ENCODE measurements at regions not wholly inside any gene's neighbourhood (a gene's known extent, or its start where the extent isn't known, plus 50 kb on each side); places are given as distances from the start of the nearest gene placed in this dataset.

DNA sequence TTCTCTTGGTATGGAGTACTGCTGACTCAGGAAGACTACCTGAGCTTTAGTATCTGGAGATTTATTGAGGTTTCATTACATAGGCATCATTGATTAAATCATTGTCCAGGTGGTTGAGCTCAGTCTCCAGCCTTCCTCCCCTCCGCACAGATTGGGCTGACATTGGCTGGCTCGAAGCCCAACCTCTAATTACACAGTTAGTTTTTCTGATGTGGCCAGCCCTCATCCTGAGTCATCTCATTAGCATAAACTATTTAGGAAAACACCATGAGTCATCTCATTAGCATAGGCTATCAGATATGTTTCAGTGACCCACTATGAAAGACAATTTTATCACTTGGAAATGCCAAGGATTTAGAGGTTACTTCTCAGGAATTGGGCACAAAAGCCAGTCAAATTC is 93.9 kb upstream of the ANKRD50 start:
- TF ChIP-seq, protein P1, sequence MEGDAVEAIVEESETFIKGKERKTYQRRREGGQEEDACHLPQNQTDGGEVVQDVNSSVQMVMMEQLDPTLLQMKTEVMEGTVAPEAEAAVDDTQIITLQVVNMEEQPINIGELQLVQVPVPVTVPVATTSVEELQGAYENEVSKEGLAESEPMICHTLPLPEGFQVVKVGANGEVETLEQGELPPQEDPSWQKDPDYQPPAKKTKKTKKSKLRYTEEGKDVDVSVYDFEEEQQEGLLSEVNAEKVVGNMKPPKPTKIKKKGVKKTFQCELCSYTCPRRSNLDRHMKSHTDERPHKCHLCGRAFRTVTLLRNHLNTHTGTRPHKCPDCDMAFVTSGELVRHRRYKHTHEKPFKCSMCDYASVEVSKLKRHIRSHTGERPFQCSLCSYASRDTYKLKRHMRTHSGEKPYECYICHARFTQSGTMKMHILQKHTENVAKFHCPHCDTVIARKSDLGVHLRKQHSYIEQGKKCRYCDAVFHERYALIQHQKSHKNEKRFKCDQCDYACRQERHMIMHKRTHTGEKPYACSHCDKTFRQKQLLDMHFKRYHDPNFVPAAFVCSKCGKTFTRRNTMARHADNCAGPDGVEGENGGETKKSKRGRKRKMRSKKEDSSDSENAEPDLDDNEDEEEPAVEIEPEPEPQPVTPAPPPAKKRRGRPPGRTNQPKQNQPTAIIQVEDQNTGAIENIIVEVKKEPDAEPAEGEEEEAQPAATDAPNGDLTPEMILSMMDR (IDR thresholded peaks at IDR 0.05; ENCODE audit: insufficient read depth, low read depth, low read length, missing control alignments), result no peak
- peak; percentile 34 for DNase-seq (ENCODE audit: low read depth)
- H3K4me3 ChIP-seq (ENCODE audit: low read length), result no peak overlapping the region

DNA sequence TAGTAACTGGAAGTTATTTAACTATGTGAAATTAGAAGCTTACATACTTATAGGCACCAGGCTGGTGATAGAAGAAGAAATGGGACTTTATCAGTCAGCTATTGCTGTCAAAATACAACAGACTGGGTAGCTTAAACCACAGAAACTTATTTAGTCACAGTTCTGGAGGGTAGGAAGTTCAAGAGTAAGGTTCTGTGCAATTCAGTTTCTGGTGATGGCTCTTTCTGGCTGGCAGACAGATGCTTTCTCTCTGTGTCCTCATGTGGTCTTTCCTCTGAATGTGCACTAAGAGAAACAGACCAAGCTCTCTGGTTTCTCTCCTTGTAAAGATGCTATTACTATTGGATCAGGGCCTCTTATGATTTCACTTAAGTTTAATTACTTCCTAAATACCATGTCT is 92.1 kb upstream of the ANKRD50 start:
- DNase-seq (ENCODE audit: low read depth), result no peak
- TF ChIP-seq, protein P1 (IDR thresholded peaks at IDR 0.05; ENCODE audit: insufficient read depth, low read depth, low read length, missing control alignments), result no peak
- H3K4me3 ChIP-seq (ENCODE audit: low read length), result no peak overlapping the region

DNA sequence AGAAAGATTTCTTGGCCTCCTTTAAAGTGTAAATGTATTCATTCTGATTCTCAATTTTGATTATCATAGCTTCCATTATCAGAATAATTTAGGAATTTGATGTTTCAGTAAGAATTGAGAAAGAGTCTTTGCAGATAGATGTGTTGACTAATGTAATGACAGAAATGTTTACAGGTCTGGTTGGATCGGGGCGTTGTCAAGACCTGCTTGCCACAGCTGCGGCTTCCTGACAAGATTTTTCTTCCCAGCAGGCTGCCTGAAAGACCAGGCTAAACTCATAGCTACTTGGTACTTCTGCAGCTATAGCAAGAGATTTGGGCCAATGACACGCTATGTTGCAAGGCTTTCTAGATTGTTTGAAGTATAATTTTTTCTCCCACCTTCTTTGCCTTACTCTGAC is 91.5 kb upstream of the ANKRD50 start:
- TF ChIP-seq, protein P1 (IDR thresholded peaks at IDR 0.05; ENCODE audit: insufficient read depth, low read depth, low read length, missing control alignments), result no peak
- H3K4me3 ChIP-seq (ENCODE audit: low read length), result no peak overlapping the region
- DNase-seq (ENCODE audit: low read depth), result peak; percentile 76

DNA sequence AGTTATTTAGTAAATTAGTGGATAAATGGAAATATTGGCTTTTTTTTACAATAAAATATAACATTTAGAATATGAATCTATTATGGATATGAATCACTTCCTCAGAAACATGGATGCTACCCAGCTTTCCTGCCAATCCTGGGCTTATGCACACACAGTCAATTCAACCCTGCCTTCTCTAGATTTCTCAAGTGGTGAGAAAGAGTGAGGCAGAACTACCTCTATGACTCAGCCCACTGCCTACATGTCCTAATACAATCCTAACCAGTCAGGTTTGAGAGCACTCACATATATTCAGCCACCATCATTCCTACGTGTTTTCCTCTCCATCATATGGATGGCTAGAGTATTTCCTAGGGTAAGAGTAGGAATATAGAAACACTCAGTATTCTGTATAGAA is 91.1 kb upstream of the ANKRD50 start:
- peak; percentile 93 for DNase-seq (ENCODE audit: low read depth)
- TF ChIP-seq, protein P1 (IDR thresholded peaks at IDR 0.05; ENCODE audit: insufficient read depth, low read depth, low read length, missing control alignments), result no peak
- no peak overlapping the region for H3K4me3 ChIP-seq (ENCODE audit: low read length)

DNA sequence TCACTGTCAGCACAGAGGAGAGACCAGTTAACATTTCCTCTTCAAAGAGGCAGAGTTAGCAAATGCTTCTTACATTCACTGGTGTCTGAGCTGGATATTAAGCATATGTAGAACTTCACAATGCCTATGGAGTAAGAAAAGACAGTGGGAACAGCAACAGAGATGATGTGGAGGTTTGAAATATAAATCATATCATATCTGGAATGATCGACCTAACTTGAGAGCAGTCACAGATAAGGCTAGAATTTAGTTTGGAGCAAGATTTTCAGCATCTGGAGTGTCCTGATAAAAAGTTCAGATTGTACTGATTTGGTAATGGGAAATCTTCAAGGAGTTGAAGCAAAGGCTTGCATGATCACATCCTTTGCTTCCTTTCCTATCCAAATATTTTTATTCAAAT is 90.5 kb upstream of the ANKRD50 start:
- DNase-seq (ENCODE audit: low read depth), result no peak
- no peak overlapping the region for H3K4me3 ChIP-seq (ENCODE audit: low read length)
- TF ChIP-seq, protein P1 (IDR thresholded peaks at IDR 0.05; ENCODE audit: insufficient read depth, low read depth, low read length, missing control alignments), result no peak

DNA sequence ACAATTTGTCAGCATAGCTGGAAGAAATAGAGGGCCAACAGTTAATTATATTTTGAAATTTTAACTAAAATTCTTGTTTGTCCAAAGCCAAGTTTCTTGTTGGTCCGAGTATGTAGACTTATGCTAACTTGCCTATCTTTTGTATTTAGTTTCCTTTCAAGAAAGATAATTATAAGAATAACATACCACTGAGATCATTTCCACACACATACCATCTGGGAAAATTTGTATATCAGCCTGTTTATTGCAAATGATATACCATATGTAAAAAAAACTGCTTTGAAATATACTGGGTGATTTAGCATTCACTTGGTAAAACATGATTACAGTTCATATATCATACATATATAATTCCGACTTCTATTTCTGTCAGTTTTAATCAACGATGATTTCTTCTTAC is 84.7 kb upstream of the ANKRD50 start:
- no peak overlapping the region for H3K4me3 ChIP-seq (ENCODE audit: low read length)
- TF ChIP-seq, protein P1 (IDR thresholded peaks at IDR 0.05; ENCODE audit: insufficient read depth, low read depth, low read length, missing control alignments), result no peak
- no peak for DNase-seq (ENCODE audit: low read depth)

DNA sequence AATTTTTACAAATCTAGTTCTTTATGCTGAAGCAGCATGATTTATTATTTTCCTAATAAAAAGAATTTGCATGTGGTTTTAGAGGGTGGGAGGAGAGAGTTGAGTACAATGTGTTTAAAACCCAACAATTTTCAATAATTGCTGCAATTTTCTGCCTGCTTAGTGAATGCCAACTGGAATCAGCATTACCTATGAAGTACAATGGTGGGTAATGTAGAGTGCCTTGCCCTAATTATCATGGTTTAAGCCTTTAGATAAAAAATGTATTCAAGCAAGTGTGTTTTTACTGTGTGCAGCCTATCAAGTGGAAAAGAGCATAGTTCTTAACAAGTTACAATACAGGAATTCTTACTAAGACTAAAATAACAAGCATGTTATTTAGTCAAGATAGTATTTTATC is 77.9 kb upstream of the ANKRD50 start:
- H3K4me3 ChIP-seq (ENCODE audit: low read length), result no peak overlapping the region
- TF ChIP-seq, protein P1 (IDR thresholded peaks at IDR 0.05; ENCODE audit: insufficient read depth, low read depth, low read length, missing control alignments), result no peak
- DNase-seq (ENCODE audit: low read depth), result no peak
